Heart right ventricle (tissue), 16 donors: ENCODE measurements at regions not wholly inside any gene's neighbourhood (a gene's known extent, or its start where the extent isn't known, plus 50 kb on each side); places are given as distances from the start of the nearest gene placed in this dataset.

ENCODE experiments used
- ATAC-seq, 8 donors: fragments of 200-7000 bp; cut with Tn5 transposase; one replicate each; pipeline ENCODE4 v1.9.1; 2020; ENCODE audit warnings: mild to moderate bottlenecking in 8 of 8, moderate library complexity in 8 of 8, moderate number of reproducible peaks in 1 of 8
- DNase-seq, 2 donors: peaks; one replicate each; pipeline ENCODE4 v3.0.0-alpha.2; 2020
- H3K27ac ChIP-seq, 10 donors: fragments of 200-600 bp; sonication (generic) in 2 of 10; one replicate each; pipeline versions ENCODE4 v1.5.0 to v1.8.0; 2020 to 2022; ENCODE audit warnings: mild to moderate bottlenecking in 3 of 10
- H3K27me3 ChIP-seq, 7 donors: fragments of 200-600 bp; one replicate each; pipeline ENCODE4 v1.8.0; 2021 to 2022; ENCODE audit warnings: mild to moderate bottlenecking in 2 of 7
- H3K36me3 ChIP-seq, 9 donors: fragments of 200-600 bp; sonication (generic) in 1 of 9; one replicate each; pipeline versions ENCODE4 v1.5.0 to v1.8.0; 2020 to 2022; ENCODE audit warnings: mild to moderate bottlenecking in 2 of 9
- H3K4me1 ChIP-seq, 9 donors: fragments of 200-600 bp; sonication (generic) in 1 of 9; one replicate each; pipeline versions ENCODE4 v1.5.0 to v1.8.0; 2020 to 2022; ENCODE audit warnings: mild to moderate bottlenecking in 4 of 9
- H3K4me3 ChIP-seq, 10 donors: fragments of 200-600 bp; sonication (generic) in 2 of 10; one replicate each; pipeline versions ENCODE4 v1.5.0 to v1.8.0; 2020 to 2022; ENCODE audit warnings: mild to moderate bottlenecking in 7 of 10, moderate library complexity in 2 of 10
- H3K9me3 ChIP-seq, 11 donors: fragments of 200-600 bp in 10 of 11; sonication (generic) in 2 of 11; one replicate each; pipeline versions ENCODE4 v1.5.0 to v1.8.0; 2013 to 2022; ENCODE audit warnings: mild to moderate bottlenecking in 2 of 11, control low read depth in 1 of 11, moderate library complexity in 1 of 11
- WGBS, 2 donors: extraction: QIAGEN DNeasy Blood & Tissue Kit; methylation state at CpG; one replicate each; pipeline ENCODE4 v1.1.7; 2013; ENCODE audit warnings: inconsistent platforms in 1 of 2; 5-methylcytosine and 5-hydroxymethylcytosine counted together
- intact Hi-C, 10 donors: fragments of 100-400 bp; cut with DNase I; formaldehyde crosslinking; loops; one replicate each; pipeline versions ENCODE4 v1.11.1 to v1.14.2; 2022
- TF ChIP-seq, protein P1 (sequence below), 9 donors: fragments of 200-600 bp; sonication (generic) in 2 of 9; IDR thresholded peaks; one replicate each; pipeline versions ENCODE4 v1.5.0 to v1.8.0; 2021 to 2022; ENCODE audit warnings: antibody characterized with exemption in 9 of 9, mild to moderate bottlenecking in 5 of 9, moderate library complexity in 1 of 9
- donor health status: Arrhythmogenic right ventricular cardiomyopathy.
- donor health status: ischemic (EF 13 %, LVEDD 7.1; RV severe dilation, severe dysfunction).
- donor health status: healthy with polysubstance abuse.
- donor health status: DM: no; HTN: yes; CAD: no.
- donor health status: DM: no; HTN: no; CAD: no.
- donor health status: ischemic (EF 25% LVEDD 6.9; RV normal size, moderate dysfunction).
- donor health status: ischemic (EF 25% LVEDD 5.7; RV mildly dilated, moderate dysfunction).
- donor health status: healthy.
- donor health status: DM: yes; HTN: yes; CAD: no.
- donor health status: Ischemic cardiomyopathy.
- donor health status: ischemic (EF 35%, LVEDD 5.7; RV mildly dilated, moderate dysfunction).
- donor health status: nonischemic (EF 11% LVEDD 7.7; RV severe dilation, severe dysfunction).
- donor health status: DM: yes; HTN: yes; CAD: no.
- donor health status: PGD.
- donor health status: ischemic (EF 29% LVEDD 5.4; RV normal size, mild dysfunction).
- donor health status: nonischemic (EF 23%, LVEDD 6.1; RV moderate dilation, normal function).

GRCh38 chr5:39846144-39846543 is 421.4 kb upstream of the DAB2 start:
- TF ChIP-seq, protein P1, sequence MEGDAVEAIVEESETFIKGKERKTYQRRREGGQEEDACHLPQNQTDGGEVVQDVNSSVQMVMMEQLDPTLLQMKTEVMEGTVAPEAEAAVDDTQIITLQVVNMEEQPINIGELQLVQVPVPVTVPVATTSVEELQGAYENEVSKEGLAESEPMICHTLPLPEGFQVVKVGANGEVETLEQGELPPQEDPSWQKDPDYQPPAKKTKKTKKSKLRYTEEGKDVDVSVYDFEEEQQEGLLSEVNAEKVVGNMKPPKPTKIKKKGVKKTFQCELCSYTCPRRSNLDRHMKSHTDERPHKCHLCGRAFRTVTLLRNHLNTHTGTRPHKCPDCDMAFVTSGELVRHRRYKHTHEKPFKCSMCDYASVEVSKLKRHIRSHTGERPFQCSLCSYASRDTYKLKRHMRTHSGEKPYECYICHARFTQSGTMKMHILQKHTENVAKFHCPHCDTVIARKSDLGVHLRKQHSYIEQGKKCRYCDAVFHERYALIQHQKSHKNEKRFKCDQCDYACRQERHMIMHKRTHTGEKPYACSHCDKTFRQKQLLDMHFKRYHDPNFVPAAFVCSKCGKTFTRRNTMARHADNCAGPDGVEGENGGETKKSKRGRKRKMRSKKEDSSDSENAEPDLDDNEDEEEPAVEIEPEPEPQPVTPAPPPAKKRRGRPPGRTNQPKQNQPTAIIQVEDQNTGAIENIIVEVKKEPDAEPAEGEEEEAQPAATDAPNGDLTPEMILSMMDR (IDR thresholded peaks at IDR 0.05) = no peak
- Histone ChIP-seq H3K27me3 (peaks cover 0 to 2% (median 0%) of the 10 kb centered on the region in 7 donors), H3K4me3 (no peak overlapping the region), H3K9me3 (no peaks in the 10 kb centered on the region), H3K27ac (no peak overlapping the region), H3K36me3 (no peaks in the 10 kb centered on the region), H3K4me1 (no peaks in the 10 kb centered on the region)
- DNase-seq = no peak
- intact Hi-C loops = no loop called here
- no peak for ATAC-seq

DNA sequence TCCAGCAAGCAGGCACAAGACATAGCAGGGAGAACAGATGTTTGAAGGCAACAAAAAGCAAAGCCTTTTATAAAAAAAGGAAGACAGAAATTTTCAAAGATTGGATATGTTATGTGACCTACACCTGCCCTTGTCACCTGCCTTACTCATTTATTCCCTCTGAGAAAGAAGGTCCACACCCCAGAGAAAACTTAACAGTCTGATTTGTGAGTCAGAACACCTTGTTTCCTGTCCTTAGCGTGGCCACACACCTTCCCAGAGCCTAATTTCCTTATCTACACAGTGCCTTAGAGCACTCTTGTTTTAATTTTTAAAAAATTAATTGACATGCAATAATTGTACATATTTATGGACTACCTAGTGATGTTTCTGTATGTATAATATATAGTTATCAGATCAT is 419.0 kb upstream of the DAB2 start:
- no peak overlapping the region for H3K4me3 ChIP-seq
- intact Hi-C loops = no loop called here
- H3K9me3 ChIP-seq = peaks cover 0 to 18% (median 7%) of the 10 kb centered on the region in 11 donors
- DNase-seq (no peak), ATAC-seq (no peak)
- TF ChIP-seq, protein P1 (IDR thresholded peaks at IDR 0.05) = no peak
- 48 to 58% methylated on average over 1 of the region's 1 CpG for WGBS, 2 donors
- no peak overlapping the region for H3K27ac ChIP-seq
- peaks cover 0 to 2% (median 0%) of the 10 kb centered on the region in 7 donors for H3K27me3 ChIP-seq
- no peaks in the 10 kb centered on the region for H3K36me3 ChIP-seq
- H3K4me1 ChIP-seq = no peaks in the 10 kb centered on the region

DNA sequence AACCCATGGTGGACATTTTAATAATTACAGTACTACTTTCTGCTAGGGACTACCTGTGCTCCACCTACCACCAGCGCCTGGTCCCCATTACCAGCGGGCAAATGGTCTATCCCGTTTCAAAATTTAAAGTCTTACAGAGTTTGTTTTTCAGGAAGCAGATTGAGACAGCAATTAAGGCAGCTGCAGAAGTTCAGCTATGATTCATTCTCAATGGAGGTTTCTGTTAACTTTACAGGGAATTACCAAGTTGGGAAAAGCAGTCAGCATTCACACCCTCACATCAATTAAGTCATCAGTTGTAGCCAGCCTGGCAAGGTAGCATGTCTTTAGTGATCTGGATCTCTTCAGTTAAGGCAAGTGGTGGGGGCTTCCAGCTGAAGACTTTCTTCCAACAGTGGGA is 410.6 kb upstream of the DAB2 start:
- DNase-seq (no peak), ATAC-seq (no peak)
- no peak overlapping the region for H3K27ac ChIP-seq
- H3K36me3 ChIP-seq = no peaks in the 10 kb centered on the region
- H3K4me1 ChIP-seq = no peaks in the 10 kb centered on the region
- peaks cover 0 to 20% (median 7%) of the 10 kb centered on the region in 11 donors for H3K9me3 ChIP-seq
- 84 to 85% methylated on average over 3 of the region's 3 CpGs for WGBS, 2 donors
- intact Hi-C loops = no loop called here
- TF ChIP-seq, protein P1 (IDR thresholded peaks at IDR 0.05) = no peak
- no peaks in the 10 kb centered on the region for H3K27me3 ChIP-seq
- no peak overlapping the region for H3K4me3 ChIP-seq

- Histone ChIP-seq H3K4me1 (no peaks in the 10 kb centered on the region), H3K27ac (no peak overlapping the region), H3K36me3 (no peaks in the 10 kb centered on the region), H3K9me3 (no peaks in the 10 kb centered on the region), H3K27me3 (no peaks in the 10 kb centered on the region), H3K4me3 (no peak overlapping the region)
- ATAC-seq (no peak), DNase-seq (no peak)
- TF ChIP-seq, protein P1 (IDR thresholded peaks at IDR 0.05) = no peak
- 82 to 88% methylated on average over 1 of the region's 1 CpG for WGBS, 2 donors
- intact Hi-C loops = no loop called here
Observed at GRCh38 chr5:39829441-39829840, 404.7 kb upstream of the DAB2 start.

- no peak for ATAC-seq
- 72 to 75% methylated on average over 4 of the region's 4 CpGs for WGBS, 2 donors
- intact Hi-C loops = no loop called here
Observed at GRCh38 chr5:39826051-39826450, 401.3 kb upstream of the DAB2 start.

More at GRCh38 chr5:39826051-39826450, 401.3 kb upstream of the DAB2 start:
- no peak overlapping the region for H3K4me3 ChIP-seq
- TF ChIP-seq, protein P1 (IDR thresholded peaks at IDR 0.05) = no peak
- DNase-seq = no peak
- no peaks in the 10 kb centered on the region for H3K4me1 ChIP-seq
- no peaks in the 10 kb centered on the region for H3K9me3 ChIP-seq
- no peak overlapping the region for H3K27ac ChIP-seq
- H3K36me3 ChIP-seq = no peaks in the 10 kb centered on the region
- H3K27me3 ChIP-seq = no peaks in the 10 kb centered on the region
